Left lung (tissue), 4 donors: ENCODE measurements at regions not wholly inside any gene's neighbourhood (a gene's known extent, or its start where the extent isn't known, plus 50 kb on each side); places are given as distances from the start of the nearest gene placed in this dataset.

Experiments
- ATAC-seq: fragments of 200-7000 bp; cut with Tn5 transposase; one replicate; pipeline ENCODE4 v1.9.1; 2020; ENCODE audit warnings: moderate library complexity
- DNase-seq, 4 donors: peaks; one replicate each; pipeline ENCODE4 v3.0.0-alpha.2; 2013 to 2020
- H3K27ac ChIP-seq, 2 donors: fragments of 200-600 bp; sonication (generic) in 1 of 2; one replicate each; pipeline versions ENCODE4 v1.5.0 to v1.8.0; 2020 to 2021
- H3K27me3 ChIP-seq, 2 donors: fragments of 200-600 bp; sonication (generic) in 1 of 2; one replicate each; pipeline versions ENCODE4 v1.5.0 to v1.8.0; 2020 to 2021
- H3K36me3 ChIP-seq, 2 donors: fragments of 200-600 bp; sonication (generic) in 1 of 2; one replicate each; pipeline versions ENCODE4 v1.5.0 to v1.8.0; 2020 to 2021
- H3K4me1 ChIP-seq, 2 donors: fragments of 200-600 bp; one replicate each; pipeline ENCODE4 v1.8.0; 2021
- H3K4me3 ChIP-seq, 2 donors: fragments of 200-600 bp; sonication (generic) in 1 of 2; one replicate each; pipeline versions ENCODE4 v1.5.0 to v1.8.0; 2020 to 2021; ENCODE audit warnings: mild to moderate bottlenecking in 1 of 2
- H3K9me3 ChIP-seq, 2 donors: fragments of 200-600 bp; sonication (generic) in 1 of 2; one replicate each; pipeline versions ENCODE4 v1.5.0 to v1.8.0; 2020 to 2021
- CTCF ChIP-seq, 2 donors: fragments of 200-600 bp; sonication (generic) in 1 of 2; IDR thresholded peaks; one replicate each; pipeline versions ENCODE4 v1.5.0 to v1.8.0; 2021; ENCODE audit warnings: antibody characterized with exemption in 2 of 2
- intact Hi-C, 2 donors: fragments of 100-400 bp; cut with DNase I; formaldehyde crosslinking; loops; one replicate each; pipeline versions ENCODE4 v1.11.2 to v1.14.2; 2022
- donor health status: DM: no; HTN: yes; CAD: no.
- donor health status: DM: no; HTN: no; CAD: no.

GRCh38 chr5:109937951-109938350 is 248.2 kb downstream of the MAN2A1 start:
- intact Hi-C loops, result no loop called here
- Histone ChIP-seq H3K36me3 (no peaks in the 10 kb centered on the region), H3K4me3 (no peak overlapping the region), H3K27ac (no peak overlapping the region), H3K4me1 (no peaks in the 10 kb centered on the region), H3K9me3 (peaks cover 0 to 13% of the 10 kb centered on the region in 2 donors), H3K27me3 (no peaks in the 10 kb centered on the region)
- TF ChIP-seq CTCF (IDR thresholded peaks at IDR 0.05), result no peak
- ATAC-seq, result no peak
- no peak for DNase-seq

GRCh38 chr5:109938453-109938852 is 248.7 kb downstream of the MAN2A1 start:
- no peak for TF ChIP-seq CTCF (IDR thresholded peaks at IDR 0.05)
- DNase-seq (no peak), ATAC-seq (no peak)
- Histone ChIP-seq H3K27me3 (no peaks in the 10 kb centered on the region), H3K36me3 (no peaks in the 10 kb centered on the region), H3K4me3 (no peak overlapping the region), H3K9me3 (peaks cover 0 to 13% of the 10 kb centered on the region in 2 donors), H3K27ac (no peak overlapping the region), H3K4me1 (no peaks in the 10 kb centered on the region)
- intact Hi-C loops, result no loop called here

- ATAC-seq (no peak), DNase-seq (no peak)
- intact Hi-C loops, result no loop called here
- no peaks in the 10 kb centered on the region for H3K36me3 ChIP-seq
- no peak overlapping the region for H3K27ac ChIP-seq
- H3K4me1 ChIP-seq, result no peaks in the 10 kb centered on the region
- H3K27me3 ChIP-seq, result no peaks in the 10 kb centered on the region
- H3K4me3 ChIP-seq, result no peak overlapping the region
- TF ChIP-seq CTCF (IDR thresholded peaks at IDR 0.05), result no peak
- peaks cover 0 to 13% of the 10 kb centered on the region in 2 donors for H3K9me3 ChIP-seq
Observed at GRCh38 chr5:109939116-109939682, 249.5 kb downstream of the MAN2A1 start.

- DNase-seq, result no peak
- Histone ChIP-seq H3K27ac (no peak overlapping the region), H3K4me3 (no peak overlapping the region), H3K36me3 (no peaks in the 10 kb centered on the region), H3K27me3 (no peaks in the 10 kb centered on the region), H3K4me1 (no peaks in the 10 kb centered on the region), H3K9me3 (peaks cover 0 to 13% of the 10 kb centered on the region in 2 donors)
- TF ChIP-seq CTCF (IDR thresholded peaks at IDR 0.05), result no peak
- no peak for ATAC-seq
- intact Hi-C loops, result no loop called here
Observed at GRCh38 chr5:109942646-109943045, 252.9 kb downstream of the MAN2A1 start.

- H3K27ac ChIP-seq, result no peak overlapping the region
- DNase-seq, result no peak
- no peaks in the 10 kb centered on the region for H3K36me3 ChIP-seq
- peaks cover 0 to 13% of the 10 kb centered on the region in 2 donors for H3K9me3 ChIP-seq
- H3K27me3 ChIP-seq, result no peaks in the 10 kb centered on the region
- intact Hi-C loops, result no loop called here
- H3K4me3 ChIP-seq, result no peak overlapping the region
- ATAC-seq, result no peak
- no peaks in the 10 kb centered on the region for H3K4me1 ChIP-seq
- TF ChIP-seq CTCF (IDR thresholded peaks at IDR 0.05), result no peak
Observed at GRCh38 chr5:109943701-109944235, 254.0 kb downstream of the MAN2A1 start.
